VCaP (cell line): ENCODE measurements at regions not wholly inside any gene's neighbourhood (a gene's known extent, or its start where the extent isn't known, plus 50 kb on each side); places are given as distances from the start of the nearest gene placed in this dataset.

Source experiments
- H3K27ac ChIP-seq: fragments of 450-650 bp; 2 replicates; pipeline ENCODE4 v1.5.1; 2017
- TF ChIP-seq, protein P1 (sequence below): fragments of 450-650 bp; conservative IDR thresholded peaks from 2 replicates; pipeline ENCODE4 v1.5.1; 2017; ENCODE audit warnings: mild to moderate bottlenecking, moderate library complexity

- TF ChIP-seq, protein P1, sequence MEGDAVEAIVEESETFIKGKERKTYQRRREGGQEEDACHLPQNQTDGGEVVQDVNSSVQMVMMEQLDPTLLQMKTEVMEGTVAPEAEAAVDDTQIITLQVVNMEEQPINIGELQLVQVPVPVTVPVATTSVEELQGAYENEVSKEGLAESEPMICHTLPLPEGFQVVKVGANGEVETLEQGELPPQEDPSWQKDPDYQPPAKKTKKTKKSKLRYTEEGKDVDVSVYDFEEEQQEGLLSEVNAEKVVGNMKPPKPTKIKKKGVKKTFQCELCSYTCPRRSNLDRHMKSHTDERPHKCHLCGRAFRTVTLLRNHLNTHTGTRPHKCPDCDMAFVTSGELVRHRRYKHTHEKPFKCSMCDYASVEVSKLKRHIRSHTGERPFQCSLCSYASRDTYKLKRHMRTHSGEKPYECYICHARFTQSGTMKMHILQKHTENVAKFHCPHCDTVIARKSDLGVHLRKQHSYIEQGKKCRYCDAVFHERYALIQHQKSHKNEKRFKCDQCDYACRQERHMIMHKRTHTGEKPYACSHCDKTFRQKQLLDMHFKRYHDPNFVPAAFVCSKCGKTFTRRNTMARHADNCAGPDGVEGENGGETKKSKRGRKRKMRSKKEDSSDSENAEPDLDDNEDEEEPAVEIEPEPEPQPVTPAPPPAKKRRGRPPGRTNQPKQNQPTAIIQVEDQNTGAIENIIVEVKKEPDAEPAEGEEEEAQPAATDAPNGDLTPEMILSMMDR: no peak
- no peak overlapping the region for H3K27ac ChIP-seq
These were observed 199.2 kb upstream of the PMEPA1 start for GRCh38 chr20:57908704-57909630.

GRCh38 chr20:57908226-57908625, 198.4 kb upstream of the PMEPA1 start:
- TF ChIP-seq, protein P1: no peak
- no peak overlapping the region for H3K27ac ChIP-seq

GRCh38 chr20:57907131-57908000, 197.6 kb upstream of the PMEPA1 start:
- H3K27ac ChIP-seq: no peak overlapping the region
- TF ChIP-seq, protein P1: no peak

DNA sequence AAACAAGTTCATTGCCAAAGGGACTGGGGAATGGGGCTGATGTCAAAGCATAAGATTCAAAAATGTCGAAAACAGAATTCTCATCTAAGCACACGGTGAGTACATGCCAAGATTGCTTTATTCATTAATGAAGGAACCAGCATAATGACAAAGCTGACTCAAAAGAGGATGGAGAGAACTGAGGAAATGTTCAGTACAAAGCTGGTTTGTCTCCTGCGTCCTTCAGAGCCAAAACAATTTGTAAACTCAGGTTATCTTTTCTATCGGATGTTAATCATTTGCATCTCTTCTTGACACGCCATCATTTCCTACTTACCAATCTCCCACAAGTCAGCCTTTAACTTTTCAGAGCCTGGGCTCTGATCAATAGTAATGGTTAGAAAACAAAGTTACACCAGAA, 195.6 kb upstream of the PMEPA1 start:
- no peak overlapping the region for H3K27ac ChIP-seq
- TF ChIP-seq, protein P1: no peak

GRCh38 chr20:57904314-57905105, 194.7 kb upstream of the PMEPA1 start:
- TF ChIP-seq, protein P1: no peak
- H3K27ac ChIP-seq: no peak overlapping the region

DNA sequence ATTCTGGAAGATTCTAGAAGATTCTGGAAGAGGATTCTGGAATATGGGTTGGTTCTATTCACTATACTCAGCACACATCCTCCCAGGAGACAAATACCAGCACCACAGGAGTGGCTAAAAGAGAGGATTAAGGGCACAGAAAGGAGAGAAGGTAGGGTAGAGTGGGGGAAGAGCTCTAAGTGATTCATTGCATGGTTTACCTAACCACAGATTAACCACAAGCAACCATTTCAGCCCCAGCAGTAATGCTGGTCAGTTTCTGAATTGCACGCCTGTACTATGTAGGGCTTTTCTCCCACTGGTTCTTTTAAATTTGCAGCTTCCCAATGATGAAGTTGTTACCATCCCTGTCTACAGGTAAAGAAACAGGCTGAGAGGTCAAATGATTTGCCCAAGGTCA, 192.7 kb upstream of the PMEPA1 start:
- H3K27ac ChIP-seq: no peak overlapping the region
- TF ChIP-seq, protein P1: no peak

DNA sequence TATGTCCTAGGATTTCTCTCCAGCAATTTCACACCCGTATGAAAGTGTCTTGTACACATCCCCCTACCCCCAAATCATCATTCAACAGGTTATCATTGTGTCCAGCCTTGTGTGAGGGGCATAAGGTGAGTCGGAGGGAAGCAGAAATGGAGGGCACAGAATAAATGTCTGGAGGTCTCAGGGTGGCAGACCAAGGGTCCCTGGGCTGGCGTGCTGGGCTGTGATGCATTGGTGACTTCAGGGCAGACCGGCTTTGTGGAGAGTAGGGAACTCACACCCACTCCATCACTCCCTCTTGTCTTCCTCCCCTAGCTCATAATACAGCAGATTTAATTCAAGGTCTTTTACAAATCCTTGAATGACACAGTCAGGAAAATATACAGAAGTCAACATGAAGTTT, 191.7 kb upstream of the PMEPA1 start:
- TF ChIP-seq, protein P1: no peak
- H3K27ac ChIP-seq: no peak overlapping the region
